Neural cell (in vitro differentiated cells): ENCODE measurements at regions not wholly inside any gene's neighbourhood (a gene's known extent, or its start where the extent isn't known, plus 50 kb on each side); places are given as distances from the start of the nearest gene placed in this dataset.

Source experiments
- H2AFZ ChIP-seq: fragments of 200-600, 300-800 bp; sonication (generic), shearing (Covaris generic); 2 replicates; pipeline ENCODE4 v1.6.0; 2014; ENCODE audit warnings: low read depth, mild to moderate bottlenecking, antibody characterized with exemption, low read length, moderate library complexity
- H3F3A ChIP-seq: fragments of 200-600 bp; shearing (Covaris generic); 2 replicates; pipeline ENCODE4 v1.6.1; 2016; ENCODE audit warnings: mild to moderate bottlenecking, moderate library complexity, mixed read lengths, antibody characterized with exemption, low read length; ENCODE audit not compliant: insufficient read depth, poor library complexity, severe bottlenecking
- H3K27ac ChIP-seq: fragments of 200-600, 300-800 bp; sonication (generic), shearing (Covaris generic); 2 replicates; pipeline ENCODE4 v1.5.1; 2014; ENCODE audit warnings: mild to moderate bottlenecking, low read length, moderate library complexity
- H3K27me3 ChIP-seq: fragments of 300-800, 200-600 bp; sonication (generic), shearing (Covaris generic); 2 replicates; pipeline ENCODE4 v1.6.0; 2014; ENCODE audit warnings: mild to moderate bottlenecking, low read depth, low read length, moderate library complexity; ENCODE audit not compliant: insufficient read depth
- H3K36me3 ChIP-seq: fragments of 300-800, 200-600 bp; sonication (generic), shearing (Covaris generic); 2 replicates; pipeline ENCODE4 v1.5.1; 2014; ENCODE audit warnings: mild to moderate bottlenecking, antibody characterized with exemption, low read length, moderate library complexity; ENCODE audit not compliant: insufficient read depth
- H3K4me2 ChIP-seq: fragments of 300-800, 200-600 bp; sonication (generic), shearing (Covaris generic); 2 replicates; pipeline ENCODE4 v1.6.0; 2014; ENCODE audit warnings: mild to moderate bottlenecking, low read length
- H3K4me3 ChIP-seq: fragments of 300-800, 200-600 bp; sonication (generic), shearing (Covaris generic); 2 replicates; pipeline ENCODE4 v1.5.1; 2014; ENCODE audit warnings: mild to moderate bottlenecking, low read length, moderate library complexity
- H3K79me2 ChIP-seq: fragments of 200-600 bp; shearing (Covaris generic); replicated peaks from 2 replicates; pipeline ENCODE4 v1.6.0; 2014; ENCODE audit warnings: mild to moderate bottlenecking, low read length, moderate library complexity; ENCODE audit not compliant: insufficient read depth
- H3K9ac ChIP-seq: fragments of 300-800, 200-600 bp; sonication (generic), shearing (Covaris generic); 2 replicates; pipeline ENCODE4 v1.6.1; 2016; ENCODE audit warnings: mild to moderate bottlenecking, low read length, mixed read lengths
- H3K9me2 ChIP-seq: fragments of 200-600 bp; shearing (Covaris generic); 2 replicates; pipeline ENCODE4 v1.6.1; 2016; ENCODE audit warnings: mild to moderate bottlenecking, low read length, mixed read lengths; ENCODE audit not compliant: insufficient read depth
- H3K9me3 ChIP-seq: fragments of 200-600, 300-800 bp; sonication (generic), shearing (Covaris generic); 2 replicates; pipeline ENCODE4 v1.6.1; 2016; ENCODE audit warnings: mild to moderate bottlenecking, mixed run types, low read length, moderate library complexity, mixed read lengths
- H4K20me1 ChIP-seq: fragments of 200-600 bp; shearing (Covaris generic); 2 replicates; pipeline ENCODE4 v1.6.1; 2016; ENCODE audit warnings: mild to moderate bottlenecking, mixed run types; ENCODE audit not compliant: insufficient read depth
- CTCF ChIP-seq: fragments of 450-650 bp; IDR thresholded peaks from 2 replicates; pipeline ENCODE4 v1.5.1; 2014; ENCODE audit warnings: antibody characterized with exemption, mild to moderate bottlenecking, moderate library complexity; ENCODE audit not compliant: poor library complexity, severe bottlenecking
- EP300 ChIP-seq: fragments of 450-650 bp; conservative IDR thresholded peaks from 2 replicates; pipeline ENCODE4 v1.6.1; 2014; ENCODE audit warnings: antibody characterized with exemption, mild to moderate bottlenecking, moderate library complexity; ENCODE audit not compliant: poor library complexity, severe bottlenecking
- EZH2 ChIP-seq: fragments of 200-600, 300-800 bp; shearing (Covaris generic), sonication (generic); IDR thresholded peaks from 2 replicates; pipeline ENCODE4 v1.6.1; 2014; ENCODE audit warnings: antibody characterized with exemption, low read length, borderline replicate concordance, mild to moderate bottlenecking; ENCODE audit not compliant: insufficient read depth, poor library complexity, severe bottlenecking
- MXI1 ChIP-seq: fragments of 450-650 bp; conservative IDR thresholded peaks from 2 replicates; pipeline ENCODE4 v1.6.1; 2014; ENCODE audit warnings: antibody characterized with exemption, mild to moderate bottlenecking; ENCODE audit not compliant: poor library complexity, severe bottlenecking
- POLR2AphosphoS5 ChIP-seq: IDR thresholded peaks from 2 replicates; pipeline ENCODE4 v1.6.1; 2012
- RAD21 ChIP-seq: fragments of 450-650 bp; conservative IDR thresholded peaks from 2 replicates; pipeline ENCODE4 v1.6.1; 2014; ENCODE audit warnings: antibody characterized with exemption, mild to moderate bottlenecking, moderate library complexity
- SMC3 ChIP-seq: fragments of 450-650 bp; conservative IDR thresholded peaks from 2 replicates; pipeline ENCODE4 v1.6.1; 2014; ENCODE audit warnings: antibody characterized with exemption, mild to moderate bottlenecking, moderate library complexity; ENCODE audit not compliant: poor library complexity
- TAF1 ChIP-seq: IDR thresholded peaks from 2 replicates; pipeline ENCODE4 v1.6.1; 2012; ENCODE audit warnings: low read depth
- TF ChIP-seq, protein P1 (sequence below): IDR thresholded peaks from 2 replicates; pipeline ENCODE4 v1.6.1; 2012; ENCODE audit warnings: borderline replicate concordance

DNA sequence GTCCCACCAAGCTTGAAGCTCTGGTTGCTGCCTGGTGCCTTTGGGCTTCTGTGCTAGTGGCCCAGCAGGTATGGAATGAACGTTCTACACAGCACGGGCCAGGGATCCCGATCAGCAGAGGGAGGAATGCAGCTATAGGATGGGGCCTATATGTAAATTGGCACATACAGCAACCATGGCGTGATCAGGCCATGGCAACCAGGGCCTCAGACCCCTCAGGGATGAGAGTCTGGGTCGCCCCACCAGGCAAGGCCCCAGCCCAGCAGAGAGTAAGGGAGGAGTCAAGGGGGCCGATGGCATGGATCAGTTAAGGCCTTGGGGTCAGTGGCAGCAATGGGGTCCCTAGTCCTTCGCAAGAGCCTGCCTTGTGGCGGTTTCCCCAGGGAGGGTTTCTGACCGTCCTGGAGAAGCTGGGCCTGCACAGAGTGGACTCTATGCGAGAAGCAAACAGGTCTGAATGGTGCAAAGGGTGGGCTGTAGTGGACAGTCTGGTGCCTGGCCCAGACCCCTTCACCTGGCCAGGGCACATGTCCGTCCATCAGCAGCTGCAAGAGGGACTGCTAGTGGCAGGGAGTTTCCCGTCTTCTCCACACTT, 98.2 kb upstream of the SLC22A11 start:
- H3K36me3 ChIP-seq = no peaks in the 10 kb centered on the region
- no peaks in the 10 kb centered on the region for H3K79me2 ChIP-seq
- H3K4me2 ChIP-seq = no peak overlapping the region
- no peaks in the 10 kb centered on the region for H3K9me2 ChIP-seq
- H3K27ac ChIP-seq = no peak overlapping the region
- no peaks in the 10 kb centered on the region for H3K27me3 ChIP-seq
- H3F3A ChIP-seq = no peaks in the 10 kb centered on the region
- H2AFZ ChIP-seq = no peak overlapping the region
- TF ChIP-seq EZH2 (no peak), CTCF (no peak), POLR2AphosphoS5 (no peak), MXI1 (no peak), SMC3 (no peak), RAD21 (no peak), TAF1 (no peak), EP300 (no peak)
- TF ChIP-seq, protein P1, sequence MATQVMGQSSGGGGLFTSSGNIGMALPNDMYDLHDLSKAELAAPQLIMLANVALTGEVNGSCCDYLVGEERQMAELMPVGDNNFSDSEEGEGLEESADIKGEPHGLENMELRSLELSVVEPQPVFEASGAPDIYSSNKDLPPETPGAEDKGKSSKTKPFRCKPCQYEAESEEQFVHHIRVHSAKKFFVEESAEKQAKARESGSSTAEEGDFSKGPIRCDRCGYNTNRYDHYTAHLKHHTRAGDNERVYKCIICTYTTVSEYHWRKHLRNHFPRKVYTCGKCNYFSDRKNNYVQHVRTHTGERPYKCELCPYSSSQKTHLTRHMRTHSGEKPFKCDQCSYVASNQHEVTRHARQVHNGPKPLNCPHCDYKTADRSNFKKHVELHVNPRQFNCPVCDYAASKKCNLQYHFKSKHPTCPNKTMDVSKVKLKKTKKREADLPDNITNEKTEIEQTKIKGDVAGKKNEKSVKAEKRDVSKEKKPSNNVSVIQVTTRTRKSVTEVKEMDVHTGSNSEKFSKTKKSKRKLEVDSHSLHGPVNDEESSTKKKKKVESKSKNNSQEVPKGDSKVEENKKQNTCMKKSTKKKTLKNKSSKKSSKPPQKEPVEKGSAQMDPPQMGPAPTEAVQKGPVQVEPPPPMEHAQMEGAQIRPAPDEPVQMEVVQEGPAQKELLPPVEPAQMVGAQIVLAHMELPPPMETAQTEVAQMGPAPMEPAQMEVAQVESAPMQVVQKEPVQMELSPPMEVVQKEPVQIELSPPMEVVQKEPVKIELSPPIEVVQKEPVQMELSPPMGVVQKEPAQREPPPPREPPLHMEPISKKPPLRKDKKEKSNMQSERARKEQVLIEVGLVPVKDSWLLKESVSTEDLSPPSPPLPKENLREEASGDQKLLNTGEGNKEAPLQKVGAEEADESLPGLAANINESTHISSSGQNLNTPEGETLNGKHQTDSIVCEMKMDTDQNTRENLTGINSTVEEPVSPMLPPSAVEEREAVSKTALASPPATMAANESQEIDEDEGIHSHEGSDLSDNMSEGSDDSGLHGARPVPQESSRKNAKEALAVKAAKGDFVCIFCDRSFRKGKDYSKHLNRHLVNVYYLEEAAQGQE = no peak
- H3K4me3 ChIP-seq = no peak overlapping the region
- no peaks in the 10 kb centered on the region for H3K9me3 ChIP-seq
- no peak overlapping the region for H3K9ac ChIP-seq
- no peaks in the 10 kb centered on the region for H4K20me1 ChIP-seq

DNA sequence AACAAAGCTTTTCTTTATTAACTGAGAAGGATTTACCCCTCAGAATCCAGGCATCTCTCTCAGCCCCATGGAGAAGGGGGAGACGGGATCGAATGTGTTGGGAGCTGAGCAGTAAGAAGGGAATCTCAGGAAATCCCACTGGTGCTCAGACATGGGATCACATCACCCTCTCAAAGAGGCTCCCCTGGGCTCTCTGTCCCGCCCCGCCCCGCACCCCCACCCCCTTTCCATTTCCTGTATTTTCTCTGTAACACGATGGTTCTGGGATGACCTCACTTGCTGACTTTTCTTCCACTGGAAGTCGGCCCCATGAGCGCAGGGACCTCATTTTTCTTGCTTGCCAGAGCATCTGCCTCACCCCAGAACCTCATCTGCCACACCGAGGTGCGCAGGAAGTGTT, 96.7 kb upstream of the SLC22A11 start:
- Histone ChIP-seq H3K27me3 (no peaks in the 10 kb centered on the region), H3K9ac (no peak overlapping the region), H3K79me2 (no peaks in the 10 kb centered on the region), H4K20me1 (no peaks in the 10 kb centered on the region), H2AFZ (no peak overlapping the region), H3K4me2 (no peak overlapping the region), H3K27ac (no peak overlapping the region), H3K9me3 (no peaks in the 10 kb centered on the region), H3K4me3 (no peak overlapping the region), H3K36me3 (no peaks in the 10 kb centered on the region), H3F3A (no peaks in the 10 kb centered on the region), H3K9me2 (no peaks in the 10 kb centered on the region)
- TF ChIP-seq SMC3 (no peak), EP300 (no peak), TAF1 (no peak), CTCF (no peak), POLR2AphosphoS5 (no peak), MXI1 (no peak), RAD21 (no peak), EZH2 (no peak)
- TF ChIP-seq, protein P1 = no peak
